GM21717 (cell line): ENCODE measurements at regions not wholly inside any gene's neighbourhood (a gene's known extent, or its start where the extent isn't known, plus 50 kb on each side); places are given as distances from the start of the nearest gene placed in this dataset.

Source experiments
- ATAC-seq: cut with Tn5 transposase; IDR thresholded peaks from one replicate; pipeline ENCODE4 v1.9.1; 2021; ENCODE audit warnings: mild to moderate bottlenecking, moderate library complexity; ENCODE audit not compliant: unreplicated experiment

GRCh38 chr20:48311956-48312355 lies 515.8 kb downstream of the PREX1 start:
- ATAC-seq, result no peak

- no peak for ATAC-seq
Observed at GRCh38 chr20:48310305-48310704, 517.5 kb downstream of the PREX1 start.

- ATAC-seq, result no peak
Observed at GRCh38 chr20:48309293-48309692, 518.5 kb downstream of the PREX1 start.

- no peak for ATAC-seq
Observed at GRCh38 chr20:48308882-48309281, 518.9 kb downstream of the PREX1 start.

GRCh38 chr20:48308232-48308781 lies 519.5 kb downstream of the PREX1 start:
- ATAC-seq, result no peak

GRCh38 chr20:48307277-48307676 lies 520.5 kb downstream of the PREX1 start:
- no peak for ATAC-seq

GRCh38 chr20:48302844-48303542 lies 517.7 kb upstream of the SULF2 start:
- no peak for ATAC-seq

- no peak for ATAC-seq
Observed at GRCh38 chr20:48302149-48302548, 516.9 kb upstream of the SULF2 start.

GRCh38 chr20:48301189-48301588 lies 515.9 kb upstream of the SULF2 start:
- ATAC-seq, result no peak

- ATAC-seq, result no peak
Observed at GRCh38 chr20:48300529-48300928, 515.2 kb upstream of the SULF2 start.

GRCh38 chr20:48298851-48299484 lies 513.7 kb upstream of the SULF2 start:
- ATAC-seq, result no peak

GRCh38 chr20:48298433-48298832 lies 513.2 kb upstream of the SULF2 start:
- ATAC-seq, result no peak

GRCh38 chr20:48295966-48296421 lies 510.7 kb upstream of the SULF2 start:
- no peak for ATAC-seq

GRCh38 chr20:48295445-48295903 lies 510.2 kb upstream of the SULF2 start:
- ATAC-seq, result no peak

- no peak for ATAC-seq
Observed at GRCh38 chr20:48294942-48295341, 509.7 kb upstream of the SULF2 start.

- ATAC-seq, result no peak
Observed at GRCh38 chr20:48294196-48294595, 508.9 kb upstream of the SULF2 start.

GRCh38 chr20:48293671-48294070 lies 508.4 kb upstream of the SULF2 start:
- ATAC-seq, result no peak

GRCh38 chr20:48292806-48293205 lies 507.5 kb upstream of the SULF2 start:
- ATAC-seq, result no peak

- no peak for ATAC-seq
Observed at GRCh38 chr20:48291896-48292295, 506.6 kb upstream of the SULF2 start.

- ATAC-seq, result no peak
Observed at GRCh38 chr20:48288930-48289507, 503.7 kb upstream of the SULF2 start.

GRCh38 chr20:48287552-48288170 lies 502.4 kb upstream of the SULF2 start:
- no peak for ATAC-seq
